GM21723 (cell line): ENCODE measurements at regions not wholly inside any gene's neighbourhood (a gene's known extent, or its start where the extent isn't known, plus 50 kb on each side); places are given as distances from the start of the nearest gene placed in this dataset.
"Not testable (repeated sequence)": the region's sequence is repeated elsewhere in the genome, so short reads cannot be mapped to it uniquely, and the experiment has no call there.

ENCODE experiments used
- ATAC-seq: cut with Tn5 transposase; IDR thresholded peaks from one replicate; pipeline ENCODE4 v1.9.1; 2021; ENCODE audit warnings: mild to moderate bottlenecking, moderate library complexity; ENCODE audit not compliant: unreplicated experiment

DNA sequence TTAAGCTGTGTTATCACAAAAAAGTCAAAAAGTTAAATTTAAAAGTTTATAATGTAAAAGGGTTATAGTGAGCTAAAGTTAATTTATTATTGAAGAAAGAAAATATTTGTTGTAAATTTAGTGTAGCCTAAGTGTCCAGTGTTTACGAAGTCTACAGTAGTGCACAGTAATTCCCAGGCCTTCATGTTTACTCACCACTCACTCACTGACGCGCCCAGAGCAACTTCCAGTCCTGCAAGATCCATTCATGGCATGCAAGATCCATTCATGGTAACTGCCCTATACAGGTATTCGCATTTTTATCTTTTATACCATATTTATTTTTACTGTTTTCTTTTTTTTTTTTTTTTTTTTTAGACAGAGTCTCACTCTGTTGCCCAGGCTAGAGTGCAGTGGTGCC, 69.5 kb downstream of the TPRA1 start:
- no peak for ATAC-seq

DNA sequence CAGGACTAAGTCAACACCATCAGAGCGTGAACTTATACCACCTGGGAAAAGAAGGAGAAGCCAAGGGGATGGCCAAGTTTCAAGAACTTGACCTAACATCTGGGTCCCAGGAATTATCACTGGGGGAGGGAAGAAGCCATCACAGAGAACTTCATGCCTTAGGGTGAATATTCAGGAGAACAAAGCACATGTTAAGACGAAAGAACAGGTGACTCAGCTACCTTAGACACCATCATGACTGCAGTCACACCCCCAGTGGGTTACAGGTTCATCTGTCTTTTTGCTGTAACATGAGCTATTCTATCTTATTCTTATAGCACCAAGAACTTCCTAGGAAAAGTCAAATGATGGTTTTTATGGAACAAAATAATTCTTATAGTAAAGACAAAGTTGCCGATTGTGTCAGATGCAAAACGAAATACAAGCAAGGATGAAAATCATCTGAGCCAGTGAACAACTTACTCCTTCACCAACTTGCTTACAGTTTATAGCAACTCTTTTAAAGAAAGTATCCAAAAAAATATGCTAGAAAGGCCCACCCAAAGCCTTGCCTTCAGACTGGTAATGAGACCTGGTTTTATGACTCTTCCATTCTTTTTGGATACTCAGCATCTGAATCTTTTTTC, 72.0 kb downstream of the TPRA1 start:
- no peak for ATAC-seq

DNA sequence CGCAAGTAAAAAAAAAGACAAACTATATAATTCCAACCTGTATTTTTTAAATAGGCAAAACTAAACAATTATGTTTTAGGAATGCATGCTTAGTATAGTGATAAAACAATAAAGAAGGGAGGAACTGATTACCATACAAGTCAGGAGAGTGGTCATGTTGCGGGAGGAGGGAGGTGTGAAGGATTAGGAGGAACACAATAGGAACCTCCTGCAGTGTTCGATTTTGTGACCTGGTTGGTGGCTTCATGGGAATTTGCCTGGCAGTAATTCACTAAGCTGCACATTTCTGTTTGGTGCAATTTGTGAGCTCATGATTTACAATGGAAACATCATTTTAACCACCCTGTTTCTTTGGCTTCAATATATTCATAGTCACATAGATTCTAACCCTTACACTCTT, 78.3 kb downstream of the TPRA1 start:
- ATAC-seq, result no peak

DNA sequence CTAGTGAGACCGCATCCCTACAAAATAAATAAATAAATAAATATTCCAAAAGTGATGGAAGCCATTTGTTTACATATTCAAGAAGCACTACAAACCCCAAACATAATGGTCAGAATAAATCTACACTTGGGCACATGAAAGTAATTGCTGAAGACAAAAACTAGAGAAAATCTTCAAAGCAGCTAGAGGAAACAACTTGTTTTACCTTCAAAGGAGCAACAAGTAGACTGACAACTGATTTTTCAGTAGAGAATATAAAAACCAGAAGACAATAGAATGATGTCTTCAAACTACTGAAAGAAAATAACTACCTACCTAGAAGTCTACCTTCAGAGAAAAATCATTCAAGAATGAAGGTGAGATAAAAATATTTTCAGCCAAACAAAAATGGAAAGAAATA, 89.4 kb downstream of the TPRA1 start:
- no peak for ATAC-seq

DNA sequence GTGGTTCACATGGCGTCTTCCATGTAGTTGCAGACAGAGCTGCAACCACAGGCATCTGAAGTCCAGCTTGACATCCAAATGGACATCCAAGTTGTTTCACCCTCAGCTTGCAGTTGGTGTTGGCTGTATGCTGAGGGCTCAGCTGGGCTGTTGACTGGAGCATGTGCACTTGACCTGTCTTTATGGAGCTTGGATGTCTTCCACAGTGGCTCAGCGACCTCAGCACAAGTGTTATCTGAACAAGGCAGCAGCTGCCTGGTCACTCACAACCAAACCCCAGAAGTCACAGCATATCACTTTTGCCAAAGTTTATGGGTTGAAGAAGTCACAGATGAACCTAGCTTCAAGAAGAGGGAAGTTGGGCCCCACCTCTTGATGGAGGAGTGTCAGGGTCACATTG, 92.9 kb downstream of the TPRA1 start:
- ATAC-seq, result no peak

DNA sequence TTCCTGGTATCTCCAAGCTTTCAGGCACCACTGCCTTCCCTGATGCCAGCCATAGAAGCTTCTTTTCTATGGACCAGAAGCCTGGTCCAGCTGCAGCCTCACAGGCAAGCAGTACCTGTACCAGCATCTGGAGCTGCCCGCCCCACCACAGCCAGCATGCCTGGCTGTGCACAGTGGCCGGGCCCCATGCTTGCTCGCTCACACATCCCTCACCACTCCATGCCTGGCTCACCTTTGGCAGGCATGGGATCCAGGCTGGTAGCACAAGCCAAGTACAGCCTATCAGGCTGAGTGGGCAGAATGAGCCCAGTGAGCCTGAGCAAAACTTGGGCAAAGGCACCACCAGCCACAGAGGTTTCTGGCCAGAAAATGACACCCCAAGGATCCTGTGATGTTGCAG, 93.4 kb downstream of the TPRA1 start:
- ATAC-seq, result no peak

DNA sequence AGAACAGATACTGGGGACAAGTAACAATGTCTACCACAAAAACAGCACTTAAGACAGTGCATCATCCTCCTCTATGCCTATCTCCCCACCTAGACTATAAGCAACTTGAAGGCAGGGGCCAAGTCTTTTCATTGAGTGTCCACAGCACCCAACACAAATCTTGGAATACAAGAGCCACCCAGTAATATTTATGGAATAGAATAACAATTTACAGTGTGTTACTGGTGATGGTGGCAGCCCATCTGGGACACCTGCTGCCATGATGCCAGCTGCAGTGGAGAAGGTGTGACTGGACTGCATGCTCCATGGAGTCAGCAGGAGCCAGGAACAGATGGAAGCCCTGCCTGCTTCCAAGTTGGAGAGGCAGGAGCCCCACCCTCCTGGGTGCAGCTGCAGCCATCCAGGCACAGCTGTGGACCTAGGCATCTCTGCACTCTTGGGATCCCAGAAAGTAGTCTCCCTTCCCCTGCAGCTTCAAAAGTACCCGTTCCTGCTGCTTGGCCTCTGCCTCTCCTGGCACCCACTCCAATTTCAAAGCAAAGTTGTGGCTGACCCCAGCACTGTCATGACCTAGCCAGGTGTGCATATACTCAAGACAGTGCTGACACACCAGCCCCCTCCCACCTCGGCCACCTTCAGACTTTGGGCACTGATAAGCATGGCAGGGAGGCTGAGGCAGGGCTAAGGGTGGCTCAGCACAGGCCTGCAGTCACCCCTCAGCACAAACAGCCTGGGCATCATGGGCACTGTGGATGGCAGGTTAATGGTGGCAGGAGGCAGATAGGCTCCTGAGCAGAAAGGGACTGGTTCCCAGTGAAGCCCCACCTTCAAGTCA, 94.5 kb downstream of the TPRA1 start:
- ATAC-seq, result no peak

DNA sequence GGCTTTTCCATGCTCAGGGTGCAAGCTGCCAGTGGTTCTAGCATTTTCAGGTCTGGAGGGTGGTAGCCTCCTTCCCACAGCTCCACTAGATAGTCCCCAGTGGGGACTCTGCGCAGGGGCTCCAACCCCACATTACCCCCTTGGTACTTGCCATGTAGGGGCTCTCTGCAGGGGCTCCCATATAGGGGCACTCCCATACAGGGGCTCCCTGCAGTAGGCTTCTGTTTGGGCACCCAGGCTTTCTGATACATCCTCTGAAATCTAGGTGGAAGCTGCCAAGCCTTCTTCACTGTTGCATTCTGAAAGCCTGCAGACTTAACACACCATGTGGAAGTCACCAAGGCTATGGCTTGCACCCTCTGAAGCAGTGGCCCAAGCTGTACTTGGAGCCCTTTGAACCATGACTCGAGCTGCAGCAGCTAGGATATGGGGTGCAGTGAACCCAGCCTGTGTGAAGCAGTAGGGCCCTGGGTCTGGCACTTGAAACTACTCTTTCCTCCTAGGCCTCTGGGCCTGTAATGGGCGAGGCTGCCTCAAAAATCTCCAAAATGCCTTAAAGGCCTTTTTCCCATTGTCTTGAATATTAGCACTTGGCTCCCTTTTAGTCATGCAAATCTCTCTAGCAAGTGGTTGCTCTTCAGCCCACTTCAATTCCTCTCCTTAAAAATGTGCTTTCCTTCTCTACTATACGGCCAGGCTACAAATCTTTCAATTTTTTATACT, 96.4 kb downstream of the TPRA1 start:
- ATAC-seq, result no peak

DNA sequence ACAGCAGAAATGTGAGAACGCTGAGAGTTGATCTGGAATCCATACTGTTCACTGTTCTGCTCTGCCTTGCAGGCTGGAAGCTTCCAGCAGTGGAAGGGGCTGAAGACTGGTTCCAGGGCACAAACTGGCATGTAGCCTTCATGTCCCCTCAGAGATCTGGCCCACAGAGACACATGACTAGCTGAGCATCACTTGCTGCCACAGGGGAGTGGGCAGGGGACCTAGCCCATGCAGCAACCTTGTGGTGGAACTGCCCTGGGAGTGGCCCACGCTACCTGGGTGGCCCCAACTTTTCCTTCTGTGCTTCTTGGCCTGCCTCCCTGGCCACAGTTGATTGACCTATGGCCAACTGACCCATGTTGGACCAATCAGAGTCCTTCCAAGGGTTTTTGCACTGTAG, 98.1 kb downstream of the TPRA1 start:
- ATAC-seq, result no peak

DNA sequence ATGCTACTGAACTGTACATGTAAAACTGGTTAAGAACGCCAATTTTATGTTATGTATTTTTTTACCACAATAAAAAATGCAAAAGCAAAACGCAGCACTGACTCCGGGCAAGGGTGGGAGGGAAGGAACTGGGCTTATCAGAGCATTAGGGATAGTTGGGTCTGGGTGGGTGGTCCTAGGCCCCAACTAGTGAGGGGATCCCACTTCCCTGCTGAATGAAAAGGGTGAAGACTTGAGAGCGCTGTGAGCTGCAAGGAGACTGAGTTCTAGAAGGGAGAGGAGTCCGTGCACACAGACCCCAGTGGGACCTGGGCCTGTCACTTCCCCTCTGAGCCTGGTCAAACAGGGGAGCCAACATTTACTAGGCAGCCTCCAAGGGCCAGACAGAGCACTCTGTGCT, 98.6 kb downstream of the TPRA1 start:
- no peak for ATAC-seq

DNA sequence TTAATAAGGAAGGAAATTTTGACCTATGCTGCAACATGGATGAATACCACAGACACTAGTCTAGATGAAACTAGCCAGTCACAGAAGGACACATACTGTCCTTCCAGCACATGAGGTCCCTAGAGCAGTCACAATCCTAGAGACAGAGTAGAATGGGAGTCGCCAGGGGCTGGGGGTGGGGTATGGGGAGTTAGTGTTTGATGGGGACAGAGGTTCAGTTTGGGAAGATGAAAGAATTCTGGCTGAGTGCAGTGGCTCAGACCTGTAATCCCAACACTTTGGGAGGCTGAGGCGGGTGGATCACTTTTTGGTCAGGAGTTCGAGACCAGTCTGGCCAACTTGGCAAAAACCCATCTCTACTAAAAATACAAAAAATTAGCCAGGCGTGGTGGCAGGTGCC, 99.2 kb downstream of the TPRA1 start:
- no peak for ATAC-seq

DNA sequence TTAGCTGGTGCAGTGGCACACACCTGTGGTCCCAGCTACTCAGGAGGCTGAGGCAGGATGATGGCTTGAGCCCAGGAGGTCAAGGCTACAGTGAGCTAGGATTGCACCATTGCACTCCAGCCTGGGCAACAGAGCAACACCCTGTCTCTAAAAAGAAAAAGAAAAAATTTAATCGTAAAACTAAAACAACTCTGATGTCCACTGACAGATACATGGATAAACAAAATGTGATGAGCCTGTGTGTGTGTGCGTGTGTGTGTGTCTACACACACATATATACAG, 99.6 kb downstream of the TPRA1 start:
- not testable (repeated sequence) for ATAC-seq

DNA sequence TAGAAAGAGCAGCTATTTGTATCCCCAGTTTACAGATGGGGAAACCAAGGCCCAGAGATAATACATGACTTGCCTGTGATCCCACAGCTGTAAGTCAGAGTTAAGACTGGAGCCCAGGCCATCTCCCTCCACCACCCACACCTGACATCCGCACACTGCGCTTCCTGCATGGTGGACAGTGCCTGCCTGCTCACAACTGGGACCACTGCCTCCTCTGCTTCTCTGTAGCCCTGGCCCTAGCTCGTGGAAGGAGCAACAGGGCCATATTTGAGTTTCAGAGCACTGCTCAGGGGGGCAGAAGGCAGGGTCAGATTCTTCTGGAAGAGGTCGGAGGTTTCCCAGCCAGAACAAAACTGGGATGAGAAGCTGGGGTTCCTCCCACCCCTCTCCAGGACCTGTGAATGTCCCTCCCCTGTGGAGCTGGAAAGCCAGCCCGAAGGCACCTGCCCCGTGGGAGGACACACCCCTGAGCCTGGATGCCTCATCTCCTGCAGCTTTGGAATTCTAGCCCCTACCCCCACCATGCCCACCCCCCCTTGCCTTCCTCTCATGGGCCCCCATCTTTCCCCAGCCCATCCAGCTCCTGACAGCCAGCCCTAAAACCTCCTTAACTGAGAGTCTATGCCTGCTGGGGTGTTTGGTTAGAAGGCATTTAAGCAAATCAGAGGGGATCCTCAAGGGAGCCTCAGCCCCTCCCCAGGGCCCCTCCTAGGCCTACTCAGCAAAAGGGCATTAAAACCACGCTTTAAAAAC, 100.1 kb downstream of the TPRA1 start:
- no peak for ATAC-seq

DNA sequence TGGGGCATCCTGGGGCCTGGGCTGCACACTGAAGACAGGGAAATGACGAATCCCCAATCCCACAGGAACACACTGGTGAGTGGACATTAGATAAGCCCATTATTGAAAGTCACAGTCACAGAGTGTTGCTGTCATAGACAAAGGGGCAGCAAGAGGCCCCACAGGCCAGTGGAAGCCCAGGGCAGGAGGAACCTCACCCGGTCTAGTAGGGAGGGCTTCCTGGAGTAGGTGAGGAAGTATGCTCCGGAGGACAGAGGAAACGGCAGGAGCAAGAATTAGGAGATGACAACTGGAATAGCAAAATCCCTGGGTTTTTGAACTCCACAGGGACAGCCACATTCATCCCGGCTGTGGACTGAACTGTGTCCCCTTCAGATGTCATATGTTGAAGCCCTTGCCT, 101.2 kb downstream of the TPRA1 start:
- no peak for ATAC-seq

DNA sequence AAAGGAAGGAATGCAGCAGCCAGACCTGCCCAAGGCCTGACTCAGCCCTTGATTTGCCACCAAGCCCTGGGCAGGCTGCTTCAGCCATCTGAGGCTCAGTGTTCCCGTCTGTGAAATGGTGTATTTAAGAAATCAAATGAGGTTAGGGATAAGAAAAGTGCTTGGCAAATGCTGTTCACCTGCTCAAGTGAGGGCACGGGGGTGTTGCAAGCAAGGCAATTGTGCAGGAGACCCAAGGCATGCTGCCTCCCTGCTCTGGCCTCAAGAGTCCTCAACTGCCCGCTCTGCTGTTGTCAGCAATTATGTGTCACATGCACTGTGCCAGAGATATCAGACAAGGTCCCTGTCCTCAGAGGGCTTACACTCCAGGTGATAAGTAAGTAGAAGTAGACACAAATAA, 101.8 kb downstream of the TPRA1 start:
- ATAC-seq, result no peak

DNA sequence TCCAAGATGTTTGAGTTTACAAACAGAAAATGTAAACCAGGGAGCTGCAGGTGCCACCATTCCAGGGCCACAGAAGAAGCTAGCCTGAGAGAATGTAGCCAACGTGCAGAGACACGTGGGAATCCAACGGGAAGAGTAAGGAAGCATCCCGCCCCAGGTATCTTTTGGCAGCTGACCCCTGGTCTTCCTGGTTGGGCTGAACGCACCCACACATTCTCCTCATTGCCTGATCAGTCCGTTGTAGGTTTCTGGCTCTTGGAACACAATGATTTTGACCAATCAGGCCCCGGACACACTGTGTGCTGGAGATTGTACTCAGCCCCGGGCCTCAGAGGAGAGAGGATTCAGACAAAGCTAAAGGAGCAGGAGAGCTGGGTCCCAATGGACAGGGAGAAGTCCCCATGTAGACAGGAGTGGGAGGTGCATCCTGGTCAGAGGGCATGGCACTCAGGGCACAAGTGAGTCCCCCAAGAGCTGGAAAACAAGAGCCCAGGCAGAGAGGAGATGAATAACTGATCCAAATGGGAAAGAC, 102.3 kb downstream of the TPRA1 start:
- ATAC-seq, result no peak

DNA sequence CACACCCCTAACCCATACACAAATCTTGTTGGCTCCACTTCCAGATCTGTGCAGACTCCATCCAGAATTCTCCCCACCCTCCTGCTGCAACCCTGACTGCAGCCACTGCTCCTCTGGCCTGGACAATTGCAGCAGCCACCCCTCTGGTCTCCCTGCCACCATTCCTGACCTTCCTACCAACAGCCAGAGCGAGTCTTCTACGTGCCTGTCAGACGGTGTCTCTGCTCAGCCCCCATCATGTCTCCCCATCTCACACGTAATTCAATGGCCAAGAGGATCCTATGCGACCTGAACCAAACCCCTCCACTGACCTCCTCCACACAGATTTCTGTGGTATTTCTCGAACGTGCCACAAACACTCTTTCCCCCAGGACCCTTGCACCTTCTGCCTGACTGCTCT, 103.3 kb downstream of the TPRA1 start:
- ATAC-seq, result no peak

DNA sequence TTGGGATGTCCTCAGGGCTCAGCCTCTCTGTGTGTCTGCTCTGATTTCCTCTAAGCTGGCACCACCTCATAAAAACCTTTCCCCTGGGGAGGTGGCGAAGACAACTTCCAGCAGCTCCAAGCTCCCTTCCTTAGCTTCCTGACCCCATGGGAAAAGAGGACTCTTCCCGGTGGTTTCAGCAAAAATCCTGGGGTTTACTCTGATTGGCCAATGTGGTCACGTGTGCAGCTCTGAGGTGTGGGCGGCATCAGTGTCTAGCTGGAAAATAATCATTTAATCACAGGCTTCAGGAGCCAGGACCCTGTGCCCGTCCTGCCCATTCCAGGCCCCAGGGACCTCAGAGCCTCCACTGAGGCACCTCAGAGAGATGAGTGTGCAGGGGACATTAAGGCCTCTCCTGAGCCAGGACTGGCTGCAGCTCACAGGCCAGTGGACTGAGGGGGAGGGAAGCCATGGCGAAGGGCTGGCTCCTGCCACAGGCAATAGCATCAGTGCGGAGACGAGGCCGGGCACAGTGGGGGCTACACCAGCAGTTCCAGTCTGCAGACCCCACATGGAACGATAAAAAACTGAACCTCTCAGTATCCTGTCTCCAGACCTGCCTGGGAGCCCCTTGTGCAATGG, 104.1 kb downstream of the TPRA1 start:
- no peak for ATAC-seq

DNA sequence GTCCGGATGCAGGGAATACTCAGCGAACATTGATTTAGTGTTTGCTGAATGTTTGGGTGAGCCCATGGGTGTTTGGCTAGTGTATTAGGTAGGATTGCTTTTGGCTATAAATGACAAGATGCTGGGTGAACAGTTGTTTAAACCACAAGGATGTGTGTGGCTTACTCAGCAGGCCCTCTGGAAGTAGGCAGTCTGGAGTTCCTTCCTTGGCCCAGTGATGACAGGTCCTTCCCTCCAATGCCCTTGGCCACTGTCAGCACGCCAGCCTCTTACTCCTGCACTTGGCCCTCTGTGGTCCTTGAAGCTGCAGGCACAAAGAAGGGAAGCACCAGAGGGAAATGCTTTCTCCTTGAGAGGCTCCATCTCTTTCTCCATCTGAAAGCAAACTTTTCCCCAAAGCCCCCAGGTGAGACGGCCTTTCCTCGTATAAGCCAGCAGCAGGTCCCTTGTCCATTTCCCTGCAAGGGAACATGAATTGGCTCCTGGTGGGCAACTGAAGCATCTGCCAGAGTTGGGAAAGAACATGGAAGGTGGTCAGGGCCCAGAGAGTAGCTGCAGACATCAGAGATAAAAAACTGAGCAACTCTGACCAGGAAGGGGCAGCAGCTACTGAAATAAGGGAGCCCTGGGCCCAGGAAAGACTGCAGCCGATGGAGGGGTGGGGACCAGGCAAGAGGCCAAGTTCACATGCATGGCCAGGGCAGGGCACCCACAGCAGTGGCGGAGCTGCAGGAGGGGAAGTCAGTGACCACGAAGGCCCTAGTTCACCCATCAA, 105.0 kb downstream of the TPRA1 start:
- no peak for ATAC-seq
